IMR-90 (cell line): ENCODE measurements at regions not wholly inside any gene's neighbourhood (a gene's known extent, or its start where the extent isn't known, plus 50 kb on each side); places are given as distances from the start of the nearest gene placed in this dataset.

Experiments used
- ATAC-seq: fragments of 200-7000 bp; cut with Tn5 transposase; 2 replicates; pipeline ENCODE4 v1.9.1; 2020; ENCODE audit warnings: low read depth, mild to moderate bottlenecking, moderate library complexity
- BruUV-seq: library from RNA; stranded (reverse); fragments of 400-500 nt; replicated peaks from 2 replicates; lab custom pipeline; 2021; lab: Mats Ljungman, UMichigan
- CTCF ChIA-PET: fragments of 300-600 bp; formaldehyde crosslinking; extraction: SDS; loops from one replicate; lab custom pipeline; 2021; ENCODE audit warnings: antibody characterized with exemption; lab: Yijun Ruan, JAX
- POLR2A ChIA-PET: fragments of 300-600 bp; sonication (Branson Sonifier 250); formaldehyde crosslinking; loops from one replicate; lab custom pipeline; 2022; ENCODE audit warnings: antibody characterized with exemption; ENCODE audit not compliant: unreplicated experiment; lab: Charles Lee
- DNase-seq: peaks from one replicate; pipeline ENCODE4 v3.0.0; 2013
- H2AFZ ChIP-seq: replicated peaks from 2 replicates; pipeline ENCODE3; 2013; ENCODE audit warnings: low read length, mild to moderate bottlenecking; ENCODE audit not compliant: poor library complexity
- H2AK5ac ChIP-seq: 2 replicates; pipeline ENCODE4 v1.6.1; 2013; ENCODE audit warnings: low read depth, low read length, inconsistent platforms
- H2AK9ac ChIP-seq: replicated peaks from 2 replicates; pipeline ENCODE3; 2013; ENCODE audit warnings: mild to moderate bottlenecking, low read depth, low read length, moderate library complexity; ENCODE audit not compliant: poor library complexity
- H2BK120ac ChIP-seq: 2 replicates; pipeline ENCODE4 v1.6.1; 2013; ENCODE audit warnings: low read depth, low read length, inconsistent platforms
- H2BK15ac ChIP-seq: 3 replicates; pipeline ENCODE4 v1.6.1; 2013; ENCODE audit warnings: low read depth, low read length, inconsistent platforms
- H2BK20ac ChIP-seq: 2 replicates; pipeline ENCODE4 v1.6.1; 2013; ENCODE audit warnings: low read depth, mild to moderate bottlenecking, inconsistent platforms, low read length, moderate library complexity
- H2BK5ac ChIP-seq: 2 replicates; pipeline ENCODE4 v1.6.1; 2013; ENCODE audit warnings: mild to moderate bottlenecking, low read depth, low read length, inconsistent platforms; ENCODE audit not compliant: poor library complexity, severe bottlenecking
- H3K14ac ChIP-seq: replicated peaks from 2 replicates; pipeline ENCODE4 v1.6.1; 2013; ENCODE audit warnings: low read depth, low read length, inconsistent platforms
- H3K18ac ChIP-seq: 2 replicates; pipeline ENCODE4 v1.6.1; 2013; ENCODE audit warnings: low read depth, low read length, control low read depth
- H3K23ac ChIP-seq: 2 replicates; pipeline ENCODE4 v1.6.1; 2013; ENCODE audit warnings: low read depth, low read length, inconsistent platforms
- H3K27ac ChIP-seq: 2 replicates; pipeline ENCODE4 v1.5.1; 2013; ENCODE audit warnings: mild to moderate bottlenecking, control low read depth, low read length; ENCODE audit not compliant: insufficient read depth
- H3K27me3 ChIP-seq: 2 replicates; pipeline ENCODE4 v1.6.1; 2013; ENCODE audit warnings: low read length; ENCODE audit not compliant: control insufficient read depth, insufficient read depth
- H3K36me3 ChIP-seq: 2 replicates; pipeline ENCODE4 v1.6.1; 2013; ENCODE audit warnings: low read length, mixed read lengths; ENCODE audit not compliant: control insufficient read depth, insufficient read depth
- H3K4ac ChIP-seq: 2 replicates; pipeline ENCODE4 v1.6.1; 2013; ENCODE audit warnings: low read depth, low read length, inconsistent platforms
- H3K4me1 ChIP-seq: 2 replicates; pipeline ENCODE4 v1.6.1; 2013; ENCODE audit warnings: low read length, mixed read lengths; ENCODE audit not compliant: control insufficient read depth, insufficient read depth
- H3K4me2 ChIP-seq: 2 replicates; pipeline ENCODE4 v1.6.1; 2013; ENCODE audit warnings: low read depth, mild to moderate bottlenecking, control low read depth, low read length, moderate library complexity
- H3K4me3 ChIP-seq: 2 replicates; pipeline ENCODE4 v1.5.1; 2013; ENCODE audit warnings: low read depth, mild to moderate bottlenecking, control low read depth, low read length, moderate library complexity; ENCODE audit not compliant: insufficient read depth
- H3K56ac ChIP-seq: 2 replicates; pipeline ENCODE4 v1.6.1; 2013; ENCODE audit warnings: low read length, inconsistent platforms; ENCODE audit not compliant: insufficient read depth; ENCODE audit errors: extremely low read depth
- H3K79me1 ChIP-seq, 2 experiments: 2 replicates each; pipeline ENCODE4 v1.6.1; 2013; ENCODE audit warnings: low read length in 2 of 2, inconsistent platforms in 1 of 2, low read depth in 1 of 2
- H3K9ac ChIP-seq: 2 replicates; pipeline ENCODE4 v1.6.1; 2013; ENCODE audit warnings: low read depth, low read length, control low read depth
- H3K9me1 ChIP-seq: 2 replicates; pipeline ENCODE4 v1.6.1; 2013; ENCODE audit warnings: low read length, inconsistent platforms; ENCODE audit not compliant: insufficient read depth
- H3K9me3 ChIP-seq: 2 replicates; pipeline ENCODE4 v1.6.1; 2013; ENCODE audit warnings: low read length; ENCODE audit not compliant: control insufficient read depth, insufficient read depth
- H4K20me1 ChIP-seq: 2 replicates; pipeline ENCODE4 v1.6.1; 2013; ENCODE audit warnings: low read length, inconsistent platforms; ENCODE audit not compliant: insufficient read depth
- H4K5ac ChIP-seq: 2 replicates; pipeline ENCODE4 v1.6.1; 2013; ENCODE audit warnings: mild to moderate bottlenecking, low read depth, low read length, control low read depth
- H4K8ac ChIP-seq, 2 experiments: 2 replicates each; pipeline ENCODE4 v1.6.1; 2013; ENCODE audit warnings: low read depth in 2 of 2, low read length in 2 of 2, control low read depth in 1 of 2, inconsistent platforms in 1 of 2
- H4K91ac ChIP-seq: 2 replicates; pipeline ENCODE4 v1.6.1; 2013; ENCODE audit warnings: low read depth, low read length, inconsistent platforms; ENCODE audit not compliant: insufficient read depth
- MAFK ChIP-seq: IDR thresholded peaks from 2 replicates; pipeline ENCODE4 v1.6.1; 2012; ENCODE audit warnings: low read depth, low read length, improper control_type of control experiment
- RFX5 ChIP-seq: IDR thresholded peaks from 2 replicates; pipeline ENCODE4 v1.8.0; 2012; ENCODE audit warnings: low read depth, mild to moderate bottlenecking, low read length, moderate library complexity
- WGBS, 2 experiments: methylation state at CpG; one replicate each; pipeline versions ENCODE4 v1.1.5 to v1.1.7; 2013; ENCODE audit warnings: missing lambda C conversion rate in 2 of 2; ENCODE audit not compliant: insufficient read length in 1 of 2; ENCODE audit errors: extremely low coverage in 2 of 2; 5-methylcytosine and 5-hydroxymethylcytosine counted together
- dilution Hi-C: fragments of 300-500 bp; cut with HindIII; formaldehyde crosslinking; loops from one replicate; pipeline ENCODE4 v1.14.3; 2018; ENCODE audit warnings: low sequenced_read_pairs; ENCODE audit not compliant: unreplicated experiment
- in situ Hi-C: fragments of 300-500 bp; cut with MboI; formaldehyde crosslinking; loops from 3 replicates; pipeline ENCODE4 v1.14.3; 2019; ENCODE audit warnings: low sequenced_read_pairs, inconsistent platforms, mixed read lengths
- intact Hi-C: fragments of 100-400 bp; cut with micrococcal nuclease; formaldehyde crosslinking; loops from 2 replicates; pipeline ENCODE4 v1.10.0; 2022
- TF ChIP-seq, protein P1 (sequence below): conservative IDR thresholded peaks from 2 replicates; pipeline ENCODE4 v1.5.1; 2012; ENCODE audit warnings: mild to moderate bottlenecking, low read depth, low read length, improper control_type of control experiment
- TF ChIP-seq, protein P2 (sequence below): fragments of 150-350 bp; IDR thresholded peaks from 2 replicates; pipeline ENCODE4 v1.6.1; 2016; ENCODE audit warnings: low read depth, mild to moderate bottlenecking, low read length, moderate library complexity, borderline replicate concordance

- Histone ChIP-seq H3K14ac (peak overlapping the region; percentile 43; the same call in 1 of the 2 replicates), H3K27me3 (no peaks in the 10 kb centered on the region), H2BK20ac (peak overlapping the region; percentile 39), H3K9me1 (peaks cover 4% of the 10 kb centered on the region), H3K4me1 (peaks cover 9% of the 10 kb centered on the region; the same call in 1 of the 2 replicates), H3K9me3 (no peaks in the 10 kb centered on the region), H3K4me3 (no peak overlapping the region), H2BK120ac (peak overlapping the region; percentile 45), H4K20me1 (no peaks in the 10 kb centered on the region), H3K23ac (no peak overlapping the region), H3K18ac (peak overlapping the region; percentile 31; the same call in 1 of the 2 replicates), H2AFZ (peak overlapping the region; percentile 46), H3K56ac (no peak overlapping the region), H3K4me2 (no peak overlapping the region), H3K36me3 (no peaks in the 10 kb centered on the region), H2BK5ac (no peak overlapping the region), H3K79me1 (no peaks in the 10 kb centered on the region), H4K5ac (peak overlapping the region; percentile 38; the same call in 1 of the 2 replicates), H4K8ac (peak overlapping the region; percentile 5 to 17; a peak in 2 of 4 replicates), H2BK15ac (peak overlapping the region; percentile 70), H3K4ac (peak overlapping the region; percentile 25; the same call in 1 of the 2 replicates), H4K91ac (peak overlapping the region; percentile 48; the same call in 1 of the 2 replicates), H3K27ac (no peak overlapping the region), H2AK5ac (no peak overlapping the region), H2AK9ac (no peak overlapping the region), H3K9ac (0 out of 2 replicates have a peak overlapping the region, but pooled peaks have one; percentile 36)
- DNase-seq (peak; percentile 5), ATAC-seq (no peak)
- ChIA-PET POLR2A (no interaction called here), CTCF (no interaction called here)
- dilution Hi-C loops (no loop called here), intact Hi-C loops (no loop called here), in situ Hi-C loops (no loop called here)
- TF ChIP-seq, protein P1, sequence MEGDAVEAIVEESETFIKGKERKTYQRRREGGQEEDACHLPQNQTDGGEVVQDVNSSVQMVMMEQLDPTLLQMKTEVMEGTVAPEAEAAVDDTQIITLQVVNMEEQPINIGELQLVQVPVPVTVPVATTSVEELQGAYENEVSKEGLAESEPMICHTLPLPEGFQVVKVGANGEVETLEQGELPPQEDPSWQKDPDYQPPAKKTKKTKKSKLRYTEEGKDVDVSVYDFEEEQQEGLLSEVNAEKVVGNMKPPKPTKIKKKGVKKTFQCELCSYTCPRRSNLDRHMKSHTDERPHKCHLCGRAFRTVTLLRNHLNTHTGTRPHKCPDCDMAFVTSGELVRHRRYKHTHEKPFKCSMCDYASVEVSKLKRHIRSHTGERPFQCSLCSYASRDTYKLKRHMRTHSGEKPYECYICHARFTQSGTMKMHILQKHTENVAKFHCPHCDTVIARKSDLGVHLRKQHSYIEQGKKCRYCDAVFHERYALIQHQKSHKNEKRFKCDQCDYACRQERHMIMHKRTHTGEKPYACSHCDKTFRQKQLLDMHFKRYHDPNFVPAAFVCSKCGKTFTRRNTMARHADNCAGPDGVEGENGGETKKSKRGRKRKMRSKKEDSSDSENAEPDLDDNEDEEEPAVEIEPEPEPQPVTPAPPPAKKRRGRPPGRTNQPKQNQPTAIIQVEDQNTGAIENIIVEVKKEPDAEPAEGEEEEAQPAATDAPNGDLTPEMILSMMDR, result no peak
- TF ChIP-seq, protein P2, sequence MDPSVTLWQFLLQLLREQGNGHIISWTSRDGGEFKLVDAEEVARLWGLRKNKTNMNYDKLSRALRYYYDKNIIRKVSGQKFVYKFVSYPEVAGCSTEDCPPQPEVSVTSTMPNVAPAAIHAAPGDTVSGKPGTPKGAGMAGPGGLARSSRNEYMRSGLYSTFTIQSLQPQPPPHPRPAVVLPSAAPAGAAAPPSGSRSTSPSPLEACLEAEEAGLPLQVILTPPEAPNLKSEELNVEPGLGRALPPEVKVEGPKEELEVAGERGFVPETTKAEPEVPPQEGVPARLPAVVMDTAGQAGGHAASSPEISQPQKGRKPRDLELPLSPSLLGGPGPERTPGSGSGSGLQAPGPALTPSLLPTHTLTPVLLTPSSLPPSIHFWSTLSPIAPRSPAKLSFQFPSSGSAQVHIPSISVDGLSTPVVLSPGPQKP, result no peak
- TF ChIP-seq RFX5 (no peak), MAFK (no peak)
- WGBS, 2 experiments, result no CpG with 5 or more reads among the region's 2 CpGs
- no TSS peak for BruUV-seq
These were observed 164.2 kb upstream of the TARS1 start for GRCh38 chr5:33276628-33276950.
